ENCODE measurements at regions not wholly inside any gene's neighbourhood (a gene's known extent, or its start where the extent isn't known, plus 50 kb on each side); places are given as distances from the start of the nearest gene placed in this dataset.

GRCh38 chr9:82209797-82210470 is 221.4 kb downstream of the SPATA31D1 start:
- no peak overlapping the region for H3K4me3 ChIP-seq (ENCODE audit: low read depth, low read length)
- H3K36me3 ChIP-seq (ENCODE audit: control insufficient read depth in 2 of 2, insufficient read depth in 1 of 2, low read length in 2 of 2), result no peaks in the 10 kb centered on the region
- H3K27ac ChIP-seq (ENCODE audit: extremely low read depth, low read depth, low read length), result no peak overlapping the region
- no peaks in the 10 kb centered on the region for H3K9me3 ChIP-seq (ENCODE audit: control insufficient read depth, insufficient read depth, low read depth, low read length)
- H3K4me1 ChIP-seq (ENCODE audit: control insufficient read depth, insufficient read depth, low read length), result no peaks in the 10 kb centered on the region
- ChIA-PET CTCF (no interaction called here), POLR2A (no interaction called here)
- TF ChIP-seq ZNF610 (tag by site-specific recombination; IDR thresholded peaks at IDR 0.05; ENCODE audit: borderline replicate concordance), result no peak
- TF ChIP-seq ZNF747 (tag by site-specific recombination; IDR thresholded peaks at IDR 0.05), result no peak
- TF ChIP-seq RBAK (tag by site-specific recombination; IDR thresholded peaks at IDR 0.05), result no peak
- no peak for TF ChIP-seq SETDB1 (IDR thresholded peaks at IDR 0.05; ENCODE audit: insufficient read length, low read length)
- no peak for TF ChIP-seq ZNF132 (tag by site-specific recombination; IDR thresholded peaks at IDR 0.05; ENCODE audit: borderline replicate concordance)
- no peak for TF ChIP-seq ZNF350 (tag by site-specific recombination; IDR thresholded peaks at IDR 0.05)
- no peak for TF ChIP-seq PRDM1 (tag by site-specific recombination; IDR thresholded peaks at IDR 0.05)
- TF ChIP-seq ZNF155 (tag by site-specific recombination; IDR thresholded peaks at IDR 0.05), result no peak
- no peak for TF ChIP-seq HOXD13 (CRISPR knock-in tag; IDR thresholded peaks at IDR 0.05; ENCODE audit: borderline replicate concordance)
- TF ChIP-seq SP3 (tag by site-specific recombination; IDR thresholded peaks at IDR 0.05), result no peak
- TF ChIP-seq ATF2 (tag by site-specific recombination; IDR thresholded peaks at IDR 0.05; ENCODE audit: low read depth), result no peak
- no peak for TF ChIP-seq SALL2 (tag by site-specific recombination; IDR thresholded peaks at IDR 0.05; ENCODE audit: borderline replicate concordance)
- TF ChIP-seq ZNF792 (tag by site-specific recombination; IDR thresholded peaks at IDR 0.05), result no peak
- TF ChIP-seq ZNF580 (tag by site-specific recombination; IDR thresholded peaks at IDR 0.05), result no peak
- TF ChIP-seq ZBTB21 (tag by site-specific recombination; IDR thresholded peaks at IDR 0.05), result no peak
- TF ChIP-seq ZBTB1 (tag by site-specific recombination; IDR thresholded peaks at IDR 0.05), result no peak
- TF ChIP-seq ZNF2 (tag by site-specific recombination; IDR thresholded peaks at IDR 0.05), result no peak

GRCh38 chr9:82212885-82213284 is 224.3 kb downstream of the SPATA31D1 start:
- ChIA-PET CTCF (no interaction called here), POLR2A (no interaction called here)
- no peak for TF ChIP-seq ZNF112 (tag by site-specific recombination; IDR thresholded peaks at IDR 0.05)
- no peak for TF ChIP-seq GLIS2 (tag by site-specific recombination; IDR thresholded peaks at IDR 0.05)
- TF ChIP-seq ZNF416 (tag by site-specific recombination; IDR thresholded peaks at IDR 0.05), result no peak
- TF ChIP-seq ZNF394 (tag by site-specific recombination; IDR thresholded peaks at IDR 0.05; ENCODE audit: borderline replicate concordance), result no peak
- no peak for TF ChIP-seq ZNF521 (tag by site-specific recombination; IDR thresholded peaks at IDR 0.05)
- TF ChIP-seq PRDM1 (tag by site-specific recombination; IDR thresholded peaks at IDR 0.05), result no peak
- no peak for TF ChIP-seq TSHZ1 (tag by site-specific recombination; IDR thresholded peaks at IDR 0.05; ENCODE audit: borderline replicate concordance)
- Histone ChIP-seq H3K9me3 (ENCODE audit: control insufficient read depth, insufficient read depth, low read depth, low read length) (no peaks in the 10 kb centered on the region), H3K27ac (ENCODE audit: extremely low read depth, low read depth, low read length) (no peak overlapping the region), H3K4me1 (ENCODE audit: control insufficient read depth, insufficient read depth, low read length) (no peaks in the 10 kb centered on the region), H3K36me3 (ENCODE audit: control insufficient read depth in 2 of 2, insufficient read depth in 1 of 2, low read length in 2 of 2) (no peaks in the 10 kb centered on the region), H3K4me3 (ENCODE audit: low read depth, low read length) (no peak overlapping the region)
